Cerebellar nuclear complex (tissue), 1 donor: ENCODE measurements at regions not wholly inside any gene's neighbourhood (a gene's known extent, or its start where the extent isn't known, plus 50 kb on each side); places are given as distances from the start of the nearest gene placed in this dataset.
"Not testable (repeated sequence)": the region's sequence is repeated elsewhere in the genome, so short reads cannot be mapped to it uniquely, and the experiment has no call there.

ENCODE experiments used
- DNase-seq, 2 experiments: peaks; one replicate each; lab custom pipeline; 2025; lab: John Stamatoyannopoulos, UW

GRCh38 chr17:22505660-22506059 lies 813.3 kb downstream of the KCNJ18 start:
- no peak for DNase-seq

- no peak for DNase-seq
Measured at GRCh38 chr17:22506231-22506630, 813.9 kb downstream of the KCNJ18 start.

- no peak for DNase-seq
Measured at GRCh38 chr17:22506861-22507260, 814.5 kb downstream of the KCNJ18 start.

GRCh38 chr17:22507823-22508222 lies 815.5 kb downstream of the KCNJ18 start:
- DNase-seq: no peak

GRCh38 chr17:22510504-22510903 lies 818.2 kb downstream of the KCNJ18 start:
- no peak for DNase-seq

GRCh38 chr17:22511431-22511830 lies 819.1 kb downstream of the KCNJ18 start:
- DNase-seq: no peak

GRCh38 chr17:22512057-22512456 lies 819.7 kb downstream of the KCNJ18 start:
- no peak for DNase-seq

- no peak for DNase-seq
Measured at GRCh38 chr17:22512506-22512905, 820.2 kb downstream of the KCNJ18 start.

- no peak for DNase-seq
Measured at GRCh38 chr17:22512997-22513538, 820.7 kb downstream of the KCNJ18 start.

GRCh38 chr17:22514315-22514714 lies 822.0 kb downstream of the KCNJ18 start:
- no peak for DNase-seq

GRCh38 chr17:22514767-22515320 lies 822.5 kb downstream of the KCNJ18 start:
- DNase-seq: no peak

GRCh38 chr17:22515599-22515998 lies 823.3 kb downstream of the KCNJ18 start:
- no peak for DNase-seq

GRCh38 chr17:22516861-22517636 lies 824.7 kb downstream of the KCNJ18 start:
- no peak for DNase-seq

GRCh38 chr17:22517716-22518115 lies 825.4 kb downstream of the KCNJ18 start:
- no peak for DNase-seq

- DNase-seq: no peak
Measured at GRCh38 chr17:22518185-22518584, 825.9 kb downstream of the KCNJ18 start.

GRCh38 chr17:22548873-22549272 lies 856.5 kb downstream of the KCNJ18 start:
- DNase-seq: not testable (repeated sequence)

- DNase-seq: not testable (repeated sequence)
Measured at GRCh38 chr17:22551695-22552415, 859.5 kb downstream of the KCNJ18 start.

GRCh38 chr17:22569459-22570143 lies 877.3 kb downstream of the KCNJ18 start:
- DNase-seq: no peak

GRCh38 chr17:22570144-22570845 lies 878.0 kb downstream of the KCNJ18 start:
- DNase-seq: no peak

- DNase-seq: no peak
Measured at GRCh38 chr17:22599322-22599721, 907.0 kb downstream of the KCNJ18 start.

- no peak for DNase-seq
Measured at GRCh38 chr17:22600644-22601298, 908.4 kb downstream of the KCNJ18 start.
